IMR-90 (cell line): ENCODE measurements at regions not wholly inside any gene's neighbourhood (a gene's known extent, or its start where the extent isn't known, plus 50 kb on each side); places are given as distances from the start of the nearest gene placed in this dataset.

Source experiments
- ATAC-seq: fragments of 200-7000 bp; cut with Tn5 transposase; 2 replicates; pipeline ENCODE4 v1.9.1; 2020; ENCODE audit warnings: low read depth, mild to moderate bottlenecking, moderate library complexity
- BruUV-seq: library from RNA; stranded (reverse); fragments of 400-500 nt; replicated peaks from 2 replicates; lab custom pipeline; 2021; lab: Mats Ljungman, UMichigan
- CTCF ChIA-PET: fragments of 300-600 bp; formaldehyde crosslinking; extraction: SDS; loops from one replicate; lab custom pipeline; 2021; ENCODE audit warnings: antibody characterized with exemption; lab: Yijun Ruan, JAX
- POLR2A ChIA-PET: fragments of 300-600 bp; sonication (Branson Sonifier 250); formaldehyde crosslinking; loops from one replicate; lab custom pipeline; 2022; ENCODE audit warnings: antibody characterized with exemption; ENCODE audit not compliant: unreplicated experiment; lab: Charles Lee
- DNase-seq: peaks from one replicate; pipeline ENCODE4 v3.0.0; 2013
- H2AFZ ChIP-seq: replicated peaks from 2 replicates; pipeline ENCODE3; 2013; ENCODE audit warnings: low read length, mild to moderate bottlenecking; ENCODE audit not compliant: poor library complexity
- H2AK5ac ChIP-seq: 2 replicates; pipeline ENCODE4 v1.6.1; 2013; ENCODE audit warnings: low read depth, low read length, inconsistent platforms
- H2AK9ac ChIP-seq: replicated peaks from 2 replicates; pipeline ENCODE3; 2013; ENCODE audit warnings: mild to moderate bottlenecking, low read depth, low read length, moderate library complexity; ENCODE audit not compliant: poor library complexity
- H2BK120ac ChIP-seq: 2 replicates; pipeline ENCODE4 v1.6.1; 2013; ENCODE audit warnings: low read depth, low read length, inconsistent platforms
- H2BK15ac ChIP-seq: 3 replicates; pipeline ENCODE4 v1.6.1; 2013; ENCODE audit warnings: low read depth, low read length, inconsistent platforms
- H2BK20ac ChIP-seq: 2 replicates; pipeline ENCODE4 v1.6.1; 2013; ENCODE audit warnings: low read depth, mild to moderate bottlenecking, inconsistent platforms, low read length, moderate library complexity
- H2BK5ac ChIP-seq: 2 replicates; pipeline ENCODE4 v1.6.1; 2013; ENCODE audit warnings: mild to moderate bottlenecking, low read depth, low read length, inconsistent platforms; ENCODE audit not compliant: poor library complexity, severe bottlenecking
- H3K14ac ChIP-seq: replicated peaks from 2 replicates; pipeline ENCODE4 v1.6.1; 2013; ENCODE audit warnings: low read depth, low read length, inconsistent platforms
- H3K18ac ChIP-seq: 2 replicates; pipeline ENCODE4 v1.6.1; 2013; ENCODE audit warnings: low read depth, low read length, control low read depth
- H3K23ac ChIP-seq: 2 replicates; pipeline ENCODE4 v1.6.1; 2013; ENCODE audit warnings: low read depth, low read length, inconsistent platforms
- H3K27ac ChIP-seq: 2 replicates; pipeline ENCODE4 v1.5.1; 2013; ENCODE audit warnings: mild to moderate bottlenecking, control low read depth, low read length; ENCODE audit not compliant: insufficient read depth
- H3K27me3 ChIP-seq: 2 replicates; pipeline ENCODE4 v1.6.1; 2013; ENCODE audit warnings: low read length; ENCODE audit not compliant: control insufficient read depth, insufficient read depth
- H3K36me3 ChIP-seq: 2 replicates; pipeline ENCODE4 v1.6.1; 2013; ENCODE audit warnings: low read length, mixed read lengths; ENCODE audit not compliant: control insufficient read depth, insufficient read depth
- H3K4ac ChIP-seq: 2 replicates; pipeline ENCODE4 v1.6.1; 2013; ENCODE audit warnings: low read depth, low read length, inconsistent platforms
- H3K4me1 ChIP-seq: 2 replicates; pipeline ENCODE4 v1.6.1; 2013; ENCODE audit warnings: low read length, mixed read lengths; ENCODE audit not compliant: control insufficient read depth, insufficient read depth
- H3K4me2 ChIP-seq: 2 replicates; pipeline ENCODE4 v1.6.1; 2013; ENCODE audit warnings: low read depth, mild to moderate bottlenecking, control low read depth, low read length, moderate library complexity
- H3K4me3 ChIP-seq: 2 replicates; pipeline ENCODE4 v1.5.1; 2013; ENCODE audit warnings: low read depth, mild to moderate bottlenecking, control low read depth, low read length, moderate library complexity; ENCODE audit not compliant: insufficient read depth
- H3K56ac ChIP-seq: 2 replicates; pipeline ENCODE4 v1.6.1; 2013; ENCODE audit warnings: low read length, inconsistent platforms; ENCODE audit not compliant: insufficient read depth; ENCODE audit errors: extremely low read depth
- H3K79me1 ChIP-seq, 2 experiments: 2 replicates each; pipeline ENCODE4 v1.6.1; 2013; ENCODE audit warnings: low read length in 2 of 2, inconsistent platforms in 1 of 2, low read depth in 1 of 2
- H3K9ac ChIP-seq: 2 replicates; pipeline ENCODE4 v1.6.1; 2013; ENCODE audit warnings: low read depth, low read length, control low read depth
- H3K9me1 ChIP-seq: 2 replicates; pipeline ENCODE4 v1.6.1; 2013; ENCODE audit warnings: low read length, inconsistent platforms; ENCODE audit not compliant: insufficient read depth
- H3K9me3 ChIP-seq: 2 replicates; pipeline ENCODE4 v1.6.1; 2013; ENCODE audit warnings: low read length; ENCODE audit not compliant: control insufficient read depth, insufficient read depth
- H4K20me1 ChIP-seq: 2 replicates; pipeline ENCODE4 v1.6.1; 2013; ENCODE audit warnings: low read length, inconsistent platforms; ENCODE audit not compliant: insufficient read depth
- H4K5ac ChIP-seq: 2 replicates; pipeline ENCODE4 v1.6.1; 2013; ENCODE audit warnings: mild to moderate bottlenecking, low read depth, low read length, control low read depth
- H4K8ac ChIP-seq, 2 experiments: 2 replicates each; pipeline ENCODE4 v1.6.1; 2013; ENCODE audit warnings: low read depth in 2 of 2, low read length in 2 of 2, control low read depth in 1 of 2, inconsistent platforms in 1 of 2
- H4K91ac ChIP-seq: 2 replicates; pipeline ENCODE4 v1.6.1; 2013; ENCODE audit warnings: low read depth, low read length, inconsistent platforms; ENCODE audit not compliant: insufficient read depth
- CHD1 ChIP-seq: IDR thresholded peaks from 2 replicates; pipeline ENCODE4 v1.6.1; 2012; ENCODE audit warnings: low read depth, low read length, improper control_type of control experiment
- MAZ ChIP-seq: IDR thresholded peaks from 2 replicates; pipeline ENCODE4 v1.6.1; 2012; ENCODE audit warnings: low read depth, mild to moderate bottlenecking, low read length, improper control_type of control experiment, moderate library complexity, borderline replicate concordance
- WGBS, 2 experiments: methylation state at CpG; one replicate each; pipeline versions ENCODE4 v1.1.5 to v1.1.7; 2013; ENCODE audit warnings: missing lambda C conversion rate in 2 of 2; ENCODE audit not compliant: insufficient read length in 1 of 2; ENCODE audit errors: extremely low coverage in 2 of 2; 5-methylcytosine and 5-hydroxymethylcytosine counted together
- dilution Hi-C: fragments of 300-500 bp; cut with HindIII; formaldehyde crosslinking; loops from one replicate; pipeline ENCODE4 v1.14.3; 2018; ENCODE audit warnings: low sequenced_read_pairs; ENCODE audit not compliant: unreplicated experiment
- in situ Hi-C: fragments of 300-500 bp; cut with MboI; formaldehyde crosslinking; loops from 3 replicates; pipeline ENCODE4 v1.14.3; 2019; ENCODE audit warnings: low sequenced_read_pairs, inconsistent platforms, mixed read lengths
- intact Hi-C: fragments of 100-400 bp; cut with micrococcal nuclease; formaldehyde crosslinking; loops from 2 replicates; pipeline ENCODE4 v1.10.0; 2022

DNA sequence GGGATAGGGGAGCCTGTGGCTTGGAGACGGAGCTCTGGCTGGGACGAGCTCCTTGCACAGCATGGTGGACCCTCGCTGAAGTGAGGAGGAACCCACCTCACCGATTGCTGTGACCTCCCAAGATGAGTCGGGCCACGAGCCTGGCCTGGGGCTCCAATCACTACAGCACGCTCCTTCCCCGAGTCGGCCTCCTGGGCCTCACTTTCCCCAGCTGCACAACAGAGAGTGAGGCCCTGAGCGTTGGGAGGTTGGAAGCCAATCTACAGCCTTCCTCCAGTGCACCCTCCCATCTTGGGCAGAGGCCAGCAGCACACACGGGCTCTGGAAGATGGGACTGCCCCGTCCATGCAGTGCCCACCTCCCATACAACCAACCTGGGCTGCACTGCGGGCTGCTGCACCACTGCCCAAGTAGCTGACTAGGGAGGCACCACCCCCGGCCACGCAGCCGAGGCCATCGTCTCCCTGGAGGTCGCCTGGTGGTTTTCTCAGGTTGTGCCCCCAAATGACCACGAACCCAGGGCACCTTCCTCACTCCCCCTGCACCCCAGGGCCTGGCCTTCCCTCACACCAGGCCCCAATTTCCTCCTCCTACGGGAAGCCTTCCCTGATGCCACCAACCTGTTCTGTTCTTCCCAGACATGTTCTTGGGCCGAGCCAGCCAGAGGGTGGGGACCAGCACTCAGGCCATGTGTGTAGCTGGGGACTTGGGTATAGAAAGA lies 152.3 kb upstream of the C14orf180 start:
- CTCF ChIA-PET, result interaction anchor here (0.6 kb wide), 1 partner anchor 9 kb away, joined by 5 read pairs; no protein-coding TSS in a partner anchor
- intact Hi-C loops, result no loop called here
- POLR2A ChIA-PET, result no interaction called here

More for the DNA sequence above, 152.3 kb upstream of the C14orf180 start:
- H3K9ac ChIP-seq, result no peak overlapping the region
- no peaks in the 10 kb centered on the region for H3K9me1 ChIP-seq
- no peak overlapping the region for H3K4ac ChIP-seq
- no peak overlapping the region for H3K23ac ChIP-seq
- H3K9me3 ChIP-seq, result peaks cover 17% of the 10 kb centered on the region
- no peak for DNase-seq
- H4K8ac ChIP-seq, result no peak overlapping the region
- no TSS peak for BruUV-seq
- no peaks in the 10 kb centered on the region for H4K20me1 ChIP-seq
- no peak overlapping the region for H4K5ac ChIP-seq
- no peaks in the 10 kb centered on the region for H3K79me1 ChIP-seq
- no peak overlapping the region for H2AK5ac ChIP-seq
- no peak overlapping the region for H3K27ac ChIP-seq
- ATAC-seq, result no peak
- H3K4me1 ChIP-seq, result no peaks in the 10 kb centered on the region
- in situ Hi-C loops, result no loop called here
- no peak overlapping the region for H2BK5ac ChIP-seq
- H3K18ac ChIP-seq, result no peak overlapping the region
- H3K56ac ChIP-seq, result no peak overlapping the region
- no peak overlapping the region for H2BK15ac ChIP-seq
- no peak overlapping the region for H4K91ac ChIP-seq
- H3K27me3 ChIP-seq, result no peaks in the 10 kb centered on the region
- no peak overlapping the region for H2BK120ac ChIP-seq
- 63% methylated on average over 4 of the region's 21 CpGs; no CpG with 5 or more reads in 1 of the 2 experiments for WGBS, 2 experiments
- no peak overlapping the region for H3K4me2 ChIP-seq
- H3K4me3 ChIP-seq, result no peak overlapping the region
- TF ChIP-seq MAZ (no peak), CHD1 (no peak)
- no peak overlapping the region for H2AFZ ChIP-seq
- no peak overlapping the region for H2BK20ac ChIP-seq
- no peak overlapping the region for H2AK9ac ChIP-seq
- H3K14ac ChIP-seq, result no peak overlapping the region
- dilution Hi-C loops, result no loop called here
- H3K36me3 ChIP-seq, result no peaks in the 10 kb centered on the region
